BE2C (cell line): ENCODE measurements at regions not wholly inside any gene's neighbourhood (a gene's known extent, or its start where the extent isn't known, plus 50 kb on each side); places are given as distances from the start of the nearest gene placed in this dataset.
A peak's percentile ranks its signal among the peaks of the same experiment; 100 is the strongest.

Experiments
- DNase-seq: peaks from one replicate; pipeline ENCODE4 v3.0.0-alpha.2; 2020
- H3K27me3 ChIP-seq: fragments of 250-450 bp; sonication (Bioruptor Pico); 2 replicates; pipeline ENCODE4 v1.5.1; 2020; ENCODE audit warnings: mild to moderate bottlenecking
- H3K36me3 ChIP-seq: fragments of 250-450 bp; sonication (Bioruptor Pico); 2 replicates; pipeline ENCODE4 v1.5.1; 2020; ENCODE audit warnings: mild to moderate bottlenecking
- H3K4me1 ChIP-seq: fragments of 250-450 bp; sonication (Bioruptor Pico); 2 replicates; pipeline ENCODE4 v1.5.1; 2020
- H3K4me3 ChIP-seq: 2 replicates; pipeline ENCODE4 v1.5.1; 2011; ENCODE audit warnings: low read depth, low read length
- H3K9me3 ChIP-seq: fragments of 250-450 bp; sonication (Bioruptor Pico); 2 replicates; pipeline ENCODE4 v1.5.1; 2020
- TF ChIP-seq, protein P1 (sequence below): IDR thresholded peaks from 2 replicates; pipeline ENCODE4 v1.5.1; 2012; ENCODE audit warnings: mild to moderate bottlenecking, low read depth, low read length

DNA sequence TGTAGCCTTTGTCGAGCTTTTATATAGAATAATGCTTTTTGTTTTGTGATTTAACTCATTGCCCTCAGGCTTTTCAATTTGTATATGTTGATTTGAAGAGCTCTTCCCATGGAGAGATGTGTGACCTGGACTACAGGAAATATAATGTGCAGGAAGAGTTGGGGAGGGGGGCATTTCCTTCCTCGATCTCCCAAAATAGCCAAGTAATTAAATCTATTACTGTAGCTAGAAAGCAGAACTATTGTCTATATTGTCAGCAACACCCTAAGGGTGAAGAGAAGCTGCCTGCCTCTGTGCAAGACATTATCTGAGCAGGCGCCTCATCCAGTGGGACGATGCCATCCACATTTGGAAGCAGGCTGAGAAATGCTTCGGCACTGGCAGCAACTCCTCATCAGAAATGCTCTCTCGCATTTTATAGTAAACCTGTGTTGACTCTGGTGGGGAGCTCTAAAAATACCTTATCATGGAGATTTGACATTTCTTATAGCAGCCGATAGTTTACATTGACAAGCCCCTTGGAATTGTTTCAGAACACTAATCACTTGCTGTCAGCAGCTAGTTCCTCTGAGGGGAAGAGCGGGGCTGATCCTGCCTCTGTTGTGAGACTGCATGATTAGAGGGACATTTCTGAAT, 392.5 kb upstream of the RGS6 start:
- Histone ChIP-seq H3K27me3 (no peaks in the 10 kb centered on the region), H3K4me1 (peaks cover 24% of the 10 kb centered on the region), H3K36me3 (no peaks in the 10 kb centered on the region), H3K9me3 (no peaks in the 10 kb centered on the region), H3K4me3 (peak overlapping the region; percentile 42)
- TF ChIP-seq, protein P1, sequence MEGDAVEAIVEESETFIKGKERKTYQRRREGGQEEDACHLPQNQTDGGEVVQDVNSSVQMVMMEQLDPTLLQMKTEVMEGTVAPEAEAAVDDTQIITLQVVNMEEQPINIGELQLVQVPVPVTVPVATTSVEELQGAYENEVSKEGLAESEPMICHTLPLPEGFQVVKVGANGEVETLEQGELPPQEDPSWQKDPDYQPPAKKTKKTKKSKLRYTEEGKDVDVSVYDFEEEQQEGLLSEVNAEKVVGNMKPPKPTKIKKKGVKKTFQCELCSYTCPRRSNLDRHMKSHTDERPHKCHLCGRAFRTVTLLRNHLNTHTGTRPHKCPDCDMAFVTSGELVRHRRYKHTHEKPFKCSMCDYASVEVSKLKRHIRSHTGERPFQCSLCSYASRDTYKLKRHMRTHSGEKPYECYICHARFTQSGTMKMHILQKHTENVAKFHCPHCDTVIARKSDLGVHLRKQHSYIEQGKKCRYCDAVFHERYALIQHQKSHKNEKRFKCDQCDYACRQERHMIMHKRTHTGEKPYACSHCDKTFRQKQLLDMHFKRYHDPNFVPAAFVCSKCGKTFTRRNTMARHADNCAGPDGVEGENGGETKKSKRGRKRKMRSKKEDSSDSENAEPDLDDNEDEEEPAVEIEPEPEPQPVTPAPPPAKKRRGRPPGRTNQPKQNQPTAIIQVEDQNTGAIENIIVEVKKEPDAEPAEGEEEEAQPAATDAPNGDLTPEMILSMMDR = no peak
- DNase-seq = peak; percentile 21

DNA sequence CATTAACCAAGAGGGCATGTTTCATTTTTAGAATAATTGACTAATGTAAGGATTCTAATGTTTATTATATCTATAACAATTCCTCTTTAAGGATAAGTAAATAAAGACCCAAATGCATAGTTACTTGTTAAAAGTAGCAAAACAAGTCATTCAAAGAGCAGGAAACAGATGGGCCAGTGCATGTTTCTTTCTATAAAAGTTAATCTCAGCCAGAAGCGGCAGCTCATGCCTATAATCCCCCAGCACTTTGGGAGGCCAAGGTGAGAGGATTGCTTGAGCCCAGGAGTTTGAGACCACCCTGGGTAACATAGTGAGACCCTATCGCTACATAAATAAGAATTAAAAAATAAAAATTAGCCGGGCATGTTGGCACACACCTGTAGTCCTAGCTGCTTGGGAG, 391.0 kb upstream of the RGS6 start:
- TF ChIP-seq, protein P1 = no peak
- no peak for DNase-seq
- no peak overlapping the region for H3K4me3 ChIP-seq
- no peaks in the 10 kb centered on the region for H3K36me3 ChIP-seq
- no peaks in the 10 kb centered on the region for H3K9me3 ChIP-seq
- H3K4me1 ChIP-seq = peaks cover 24% of the 10 kb centered on the region
- no peaks in the 10 kb centered on the region for H3K27me3 ChIP-seq

DNA sequence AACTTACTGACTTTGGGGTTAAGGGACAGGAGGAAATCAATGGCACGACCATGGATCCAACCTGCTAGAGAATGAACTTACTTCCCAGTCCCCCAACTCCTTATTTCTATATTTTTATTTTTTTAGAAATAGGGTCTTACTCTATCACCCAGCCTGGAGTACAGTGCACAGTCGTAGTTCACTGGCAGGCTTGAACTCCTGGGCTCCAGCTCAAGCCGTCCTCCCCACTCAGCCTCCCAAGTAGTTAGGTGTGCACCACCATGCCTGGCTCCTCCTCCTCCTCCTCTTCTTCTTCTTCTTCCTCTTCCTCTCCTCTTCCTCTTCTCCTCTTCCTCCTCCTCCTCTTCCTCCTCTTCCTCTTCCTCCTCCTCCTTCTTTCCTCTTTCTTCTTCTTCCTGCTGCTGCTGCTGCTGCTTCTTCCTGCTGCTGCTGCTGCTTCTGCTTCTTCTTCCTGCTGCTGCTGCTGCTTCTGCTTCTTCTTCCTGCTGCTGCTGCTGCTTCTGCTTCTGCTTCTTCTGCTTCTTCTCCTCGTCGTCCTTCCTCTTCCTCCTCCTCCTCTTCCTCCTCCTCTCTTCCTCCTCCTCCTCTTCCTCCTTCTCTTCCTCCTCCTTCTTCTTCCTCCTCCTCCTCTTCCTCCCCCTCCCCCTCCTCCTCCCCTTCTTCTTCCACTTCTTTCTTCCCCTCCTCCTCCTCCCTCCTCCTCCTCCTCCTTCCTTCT, 390.1 kb upstream of the RGS6 start:
- DNase-seq = no peak
- peaks cover 24% of the 10 kb centered on the region for H3K4me1 ChIP-seq

GRCh38 chr14:71549421-71550050, 382.7 kb upstream of the RGS6 start:
- H3K27me3 ChIP-seq = no peaks in the 10 kb centered on the region

More for the DNA sequence above, 390.1 kb upstream of the RGS6 start:
- no peaks in the 10 kb centered on the region for H3K9me3 ChIP-seq
- TF ChIP-seq, protein P1 = no peak
- H3K27me3 ChIP-seq = no peaks in the 10 kb centered on the region
- no peaks in the 10 kb centered on the region for H3K36me3 ChIP-seq
- no peak overlapping the region for H3K4me3 ChIP-seq

DNA sequence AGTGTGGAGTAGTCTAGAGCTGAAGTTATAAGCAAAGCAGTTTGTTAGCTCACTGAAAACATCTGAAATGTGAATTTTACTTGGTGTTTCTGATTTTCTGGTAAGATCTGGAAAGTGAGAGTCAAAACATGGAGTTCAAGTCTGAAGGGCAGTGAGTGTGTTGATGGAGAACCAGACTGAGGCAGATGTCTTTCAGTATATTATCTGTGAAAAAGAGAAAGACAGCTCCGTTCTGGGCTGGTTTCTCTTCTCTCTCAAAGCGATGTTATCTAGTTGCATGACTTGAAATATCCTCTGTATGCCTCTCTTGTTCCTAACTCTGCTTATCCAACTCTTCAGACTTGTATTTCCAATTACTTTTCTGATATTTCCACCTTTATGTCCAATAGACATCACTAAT, 381.9 kb upstream of the RGS6 start:
- Histone ChIP-seq H3K27me3 (no peaks in the 10 kb centered on the region), H3K36me3 (no peaks in the 10 kb centered on the region), H3K4me3 (no peak overlapping the region), H3K4me1 (peaks cover 6% of the 10 kb centered on the region; the same call in 1 of the 2 replicates), H3K9me3 (no peaks in the 10 kb centered on the region)
- TF ChIP-seq, protein P1 = no peak
- DNase-seq = no peak

More at GRCh38 chr14:71549421-71550050, 382.7 kb upstream of the RGS6 start:
- Histone ChIP-seq H3K4me1 (peaks cover 6% of the 10 kb centered on the region; the same call in 1 of the 2 replicates), H3K36me3 (no peaks in the 10 kb centered on the region), H3K9me3 (no peaks in the 10 kb centered on the region), H3K4me3 (no peak overlapping the region)
- DNase-seq = no peak
- TF ChIP-seq, protein P1 = no peak
